ENCODE measurements at regions not wholly inside any gene's neighbourhood (a gene's known extent, or its start where the extent isn't known, plus 50 kb on each side); places are given as distances from the start of the nearest gene placed in this dataset.

GRCh38 chr16:9307446-9307845, 216.0 kb downstream of the HAPSTR1 start:
- DNase-seq = no peak

- DNase-seq = no peak
These were observed 216.9 kb downstream of the HAPSTR1 start for GRCh38 chr16:9308356-9308801.

GRCh38 chr16:9308850-9309249, 217.4 kb downstream of the HAPSTR1 start:
- DNase-seq = no peak

DNA sequence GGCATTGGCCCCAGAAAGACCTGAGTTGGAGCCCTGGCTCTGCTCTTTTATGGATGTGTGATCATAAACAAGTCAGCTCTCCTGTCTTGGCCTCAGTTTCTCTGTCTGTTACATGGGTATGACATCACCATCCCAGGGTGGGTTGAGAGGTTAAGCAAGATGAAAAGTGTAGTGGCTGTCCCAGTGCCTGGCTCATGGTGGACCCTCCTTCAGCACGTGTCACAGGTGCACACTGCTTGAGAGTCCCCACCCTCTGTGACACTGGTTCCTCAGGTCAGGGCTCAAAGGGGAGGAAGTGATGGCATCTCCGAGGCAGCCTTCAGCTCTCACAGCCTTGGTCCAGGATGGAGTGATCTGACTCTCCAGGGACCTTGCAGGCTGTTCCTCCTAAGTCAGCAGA, 218.4 kb downstream of the HAPSTR1 start:
- DNase-seq = no peak

DNA sequence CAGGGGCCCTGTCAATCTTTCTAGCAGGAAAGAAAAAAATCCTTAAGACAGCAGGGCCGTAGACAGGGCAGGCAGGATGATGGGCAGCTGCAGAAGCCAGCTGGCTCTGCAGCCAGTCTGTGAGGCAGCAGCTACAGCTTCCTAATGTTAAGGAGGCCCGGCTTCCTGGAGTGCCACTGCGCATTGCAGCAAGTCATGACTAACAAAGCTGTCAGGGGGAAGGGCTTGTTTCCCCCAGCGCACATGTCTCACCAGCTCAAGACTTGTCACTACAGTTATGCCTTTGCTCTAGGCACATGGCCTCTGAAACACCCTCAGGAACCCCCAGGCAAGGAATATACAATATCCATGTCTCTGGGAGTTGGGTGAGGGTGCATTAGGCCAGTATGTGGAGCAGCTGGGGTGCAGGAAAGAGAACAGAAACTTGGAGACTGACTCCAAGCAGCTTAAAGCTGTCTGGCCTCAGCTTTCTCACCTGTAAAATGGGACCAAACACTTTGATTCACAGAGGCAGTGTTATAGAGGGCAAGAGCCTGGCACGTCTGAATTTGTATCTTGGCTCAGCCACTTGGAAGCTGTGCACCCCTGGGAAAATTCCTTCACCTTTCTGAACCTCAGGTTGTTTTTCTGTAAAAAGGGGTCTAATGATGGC, 220.0 kb downstream of the HAPSTR1 start:
- DNase-seq = no peak

- DNase-seq = no peak
These were observed 224.6 kb downstream of the HAPSTR1 start for GRCh38 chr16:9316008-9316407.

DNA sequence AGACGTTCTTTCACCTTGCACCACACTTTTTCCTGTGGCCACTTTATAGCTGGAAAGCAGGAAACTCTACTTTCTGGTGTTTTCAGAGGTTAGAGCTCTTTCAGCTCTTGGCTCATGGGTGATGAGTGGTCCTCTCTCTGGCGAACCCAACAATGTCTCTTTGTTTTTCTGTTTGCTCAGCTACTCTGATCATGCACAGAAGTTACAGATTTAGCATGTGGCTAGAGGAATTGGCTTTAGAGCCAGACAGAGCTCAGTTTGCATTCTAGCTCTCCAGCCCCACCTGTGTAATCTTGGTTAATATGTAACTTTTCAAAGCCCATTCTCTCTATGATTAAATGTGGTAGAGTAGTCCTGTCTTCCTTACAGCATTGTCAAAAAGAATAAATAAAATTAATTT, 225.2 kb downstream of the HAPSTR1 start:
- DNase-seq = no peak

GRCh38 chr16:9318764-9319163, 227.3 kb downstream of the HAPSTR1 start:
- DNase-seq = no peak

DNA sequence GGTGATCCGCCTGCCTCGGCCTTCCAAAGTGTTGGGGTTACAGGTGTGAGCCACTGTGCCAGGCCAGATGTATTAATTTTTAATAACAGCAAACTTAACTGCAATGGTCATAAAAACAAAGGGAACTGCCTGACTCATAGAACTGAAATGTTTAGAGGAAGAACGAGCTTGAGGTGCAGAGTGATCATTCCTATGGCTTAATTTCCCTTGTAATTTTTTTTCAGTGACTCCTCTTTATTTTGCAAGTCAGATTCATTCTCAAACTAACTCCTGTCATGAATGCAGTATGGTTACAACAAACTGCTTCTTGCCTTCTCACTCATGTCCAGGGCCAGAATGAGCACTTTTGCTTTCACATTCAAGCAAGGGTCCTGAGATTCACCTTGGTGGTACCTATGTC, 231.3 kb downstream of the HAPSTR1 start:
- no peak for DNase-seq

DNA sequence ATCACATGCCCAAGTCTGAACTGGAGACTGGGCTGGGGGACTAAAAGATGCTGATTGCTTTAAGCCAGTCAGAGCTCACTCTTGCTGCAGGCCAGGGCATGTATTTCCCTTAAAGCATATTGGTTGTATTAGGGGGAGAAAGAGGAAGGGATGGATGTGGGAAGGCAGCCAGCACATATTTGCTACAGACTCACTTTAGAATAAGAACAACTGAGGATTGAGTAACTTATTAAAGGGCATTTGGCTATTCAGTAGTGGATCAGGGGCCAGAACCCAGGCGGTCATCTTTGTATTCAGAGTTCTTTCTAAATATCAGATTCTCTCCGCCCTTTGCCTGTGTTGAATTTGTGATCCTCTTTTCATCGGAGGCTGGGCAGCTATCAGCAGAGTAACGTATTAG, 231.7 kb downstream of the HAPSTR1 start:
- DNase-seq = no peak

DNA sequence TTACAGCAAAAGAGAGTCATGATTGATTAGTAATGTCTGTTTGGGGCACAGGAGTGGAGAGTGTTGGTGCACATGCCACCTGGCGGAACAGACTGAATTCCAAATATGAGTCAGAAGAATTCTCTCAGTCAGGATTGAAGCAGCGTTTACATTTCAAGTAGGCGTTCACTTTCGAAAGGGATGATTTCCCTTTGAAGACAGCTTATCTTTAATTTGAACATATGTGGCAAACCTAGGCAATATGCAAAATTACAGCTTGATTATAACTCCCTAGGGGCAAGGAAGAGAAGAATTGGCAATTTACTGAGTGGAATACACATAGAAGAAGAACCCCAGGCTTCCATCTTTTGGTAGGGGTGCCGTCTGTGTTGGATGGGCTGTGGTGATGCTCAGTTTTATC, 235.8 kb downstream of the HAPSTR1 start:
- DNase-seq = no peak

GRCh38 chr16:9328411-9328810, 237.0 kb downstream of the HAPSTR1 start:
- no peak for DNase-seq

- no peak for DNase-seq
These were observed 238.7 kb downstream of the HAPSTR1 start for GRCh38 chr16:9330095-9330494.

- DNase-seq = no peak
These were observed 240.1 kb downstream of the HAPSTR1 start for GRCh38 chr16:9331503-9331902.

DNA sequence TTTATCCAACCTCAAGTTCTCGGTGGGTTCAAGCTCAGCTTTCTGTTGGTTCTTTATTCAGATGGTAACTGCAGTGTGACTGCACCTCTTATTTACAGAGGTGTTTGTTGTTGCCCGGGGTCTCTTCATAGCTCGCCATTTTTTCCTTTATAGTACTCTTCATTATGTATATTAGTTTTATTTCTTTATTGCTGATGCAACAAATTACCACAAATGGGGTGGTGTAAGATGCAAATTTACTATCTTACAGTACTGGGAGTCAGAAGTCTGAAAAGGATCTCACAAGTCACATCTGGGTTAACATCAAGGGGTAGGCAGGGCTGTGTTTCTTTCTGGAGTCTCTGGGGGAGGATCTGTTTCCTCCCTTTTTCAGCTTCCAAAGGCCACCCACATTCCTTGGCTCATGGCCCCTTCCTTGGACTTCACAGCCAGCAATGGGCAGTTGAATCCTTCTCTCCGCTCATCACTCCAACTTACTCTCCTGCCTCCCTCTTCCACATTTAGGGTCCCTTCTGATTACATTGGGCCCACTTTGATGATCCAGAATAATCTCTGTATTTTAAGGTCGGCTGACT, 241.2 kb downstream of the HAPSTR1 start:
- DNase-seq = no peak

GRCh38 chr16:9333469-9333868, 242.0 kb downstream of the HAPSTR1 start:
- DNase-seq = no peak

DNA sequence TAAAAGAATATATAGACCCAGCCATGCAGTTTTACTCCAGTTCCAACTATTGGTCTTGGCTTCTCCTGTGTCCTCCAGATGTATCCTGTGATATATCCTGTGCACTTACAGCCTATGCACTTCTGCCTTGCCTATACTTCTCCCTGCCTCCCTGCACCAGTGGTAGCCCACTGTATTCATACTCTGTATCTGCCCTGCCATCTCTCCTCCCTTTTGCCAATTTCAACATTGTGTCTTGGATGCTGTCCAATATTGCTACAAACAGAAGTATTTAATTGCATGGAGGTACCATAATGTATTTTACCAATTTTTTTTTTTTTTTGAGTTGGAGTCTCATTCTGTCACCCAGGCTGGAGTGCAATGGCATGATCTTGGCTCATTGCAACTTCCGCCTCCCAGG, 242.7 kb downstream of the HAPSTR1 start:
- no peak for DNase-seq

DNA sequence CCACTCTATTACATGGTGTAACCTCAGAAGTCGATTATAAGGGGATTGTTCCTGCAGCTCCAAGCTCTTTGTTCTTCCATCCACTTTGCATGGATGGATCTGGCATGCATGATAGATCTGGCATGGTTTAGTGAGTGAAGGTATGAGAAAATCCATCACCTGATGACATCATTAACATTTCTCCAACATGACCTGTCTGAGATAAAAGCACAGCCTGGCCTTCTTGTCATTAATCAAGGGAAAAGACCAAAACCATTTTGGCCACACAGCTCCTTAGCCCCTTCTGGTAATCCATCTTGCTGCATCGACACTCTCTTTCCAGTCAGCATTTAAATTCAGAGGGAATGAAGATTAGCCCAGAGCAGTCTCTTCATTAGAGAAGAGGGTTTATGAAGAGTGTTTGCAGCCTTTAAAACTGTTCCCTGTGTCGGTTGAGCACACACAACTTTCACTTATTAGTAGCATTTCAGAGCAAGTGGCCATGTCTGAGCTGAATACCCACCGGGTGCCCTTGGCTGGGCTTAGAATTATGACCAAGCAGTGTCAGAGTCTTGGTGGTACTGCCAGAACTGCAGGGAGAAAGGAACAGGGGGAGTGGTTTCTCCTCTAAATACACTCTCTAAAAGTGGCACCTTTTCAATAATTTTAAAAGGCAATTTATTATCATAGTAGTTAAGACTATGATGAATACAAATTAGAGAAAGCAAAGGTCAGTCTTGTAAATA, 246.0 kb downstream of the HAPSTR1 start:
- DNase-seq = no peak

DNA sequence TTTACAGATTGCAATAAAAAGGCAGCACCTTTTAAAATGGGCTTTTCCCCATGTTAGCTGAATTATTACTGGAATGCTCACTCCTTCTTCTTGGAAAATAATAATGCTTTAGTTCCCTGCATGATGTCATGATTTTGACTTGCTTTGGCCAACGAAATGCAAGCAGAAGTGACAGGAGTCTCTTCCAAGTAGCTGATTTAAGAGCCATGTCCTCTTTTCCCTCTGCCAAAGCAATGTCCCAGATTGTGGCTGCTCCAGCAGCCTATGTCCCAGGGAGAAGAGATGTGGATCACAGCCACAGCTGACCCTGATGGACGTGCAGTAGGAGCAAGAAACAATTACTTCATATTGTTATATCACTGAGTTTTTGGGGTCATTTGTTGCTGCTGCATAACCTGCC, 246.6 kb downstream of the HAPSTR1 start:
- no peak for DNase-seq

- DNase-seq = no peak
These were observed 247.1 kb downstream of the HAPSTR1 start for GRCh38 chr16:9338510-9338909.

- DNase-seq = no peak
These were observed 249.2 kb downstream of the HAPSTR1 start for GRCh38 chr16:9340526-9341256.

DNA sequence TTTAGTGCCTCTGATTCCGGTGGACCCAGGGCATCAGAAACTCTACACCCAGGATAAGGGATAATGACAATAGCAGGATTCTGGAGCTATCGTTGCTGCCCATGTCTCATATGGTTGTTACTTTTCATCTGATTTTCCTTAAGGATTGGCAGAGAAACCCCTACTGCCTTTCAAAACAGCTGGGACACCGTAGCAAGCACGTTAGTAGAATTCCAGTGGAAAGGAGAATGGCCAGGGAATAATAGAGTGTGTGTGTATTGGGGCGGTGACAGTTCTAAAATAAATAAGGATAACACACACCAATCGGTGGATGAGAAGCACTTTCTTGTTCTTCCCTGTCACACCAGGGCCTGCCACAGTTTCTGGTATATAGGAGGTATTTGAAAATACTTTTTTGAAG, 251.8 kb downstream of the HAPSTR1 start:
- DNase-seq = no peak

GRCh38 chr16:9344508-9344907, 253.1 kb downstream of the HAPSTR1 start:
- no peak for DNase-seq

Data from fibroblast of skin of scalp (primary cell).